Stimulated activated CD4-positive, alpha-beta T cell treated with anti-CD3 and anti-CD28 coated beads, Interleukin-1b, Interleukin-23, amount 100 ng/mL, for 1 hour (primary cell): ENCODE measurements at regions not wholly inside any gene's neighbourhood (a gene's known extent, or its start where the extent isn't known, plus 50 kb on each side); places are given as distances from the start of the nearest gene placed in this dataset.

Experiments
- DNase-seq, 2 donors: peaks; one replicate each; pipeline ENCODE4 v3.0.0-alpha.2; 2020; ENCODE audit warnings: low read depth in 2 of 2

DNA sequence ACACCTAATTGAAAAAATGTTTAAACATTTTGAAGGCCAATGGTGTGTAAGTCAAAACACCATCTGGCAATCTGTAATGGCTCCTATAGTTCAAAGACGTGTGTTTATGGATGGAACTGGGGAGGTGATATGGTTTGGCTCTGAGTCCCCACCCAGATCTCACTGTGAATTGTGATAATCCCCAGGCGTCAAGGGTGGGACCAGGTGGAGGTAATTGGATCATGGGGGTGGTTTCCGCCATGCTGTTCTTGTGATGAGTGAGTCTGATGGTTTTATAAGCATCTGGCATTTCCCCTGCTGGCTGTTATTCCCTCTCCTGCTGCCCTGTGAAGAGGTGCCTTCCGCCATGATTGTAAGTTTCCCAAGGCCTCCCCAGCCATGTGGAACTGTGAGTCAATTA, 52.2 kb downstream of the ADRA2C start:
- DNase-seq, result no peak

- no peak for DNase-seq
These were observed 53.2 kb downstream of the ADRA2C start for GRCh38 chr4:3819210-3819919.

- DNase-seq, result no peak
These were observed 54.0 kb downstream of the ADRA2C start for GRCh38 chr4:3820016-3820805.

GRCh38 chr4:3820806-3821579, 54.8 kb downstream of the ADRA2C start:
- no peak for DNase-seq

DNA sequence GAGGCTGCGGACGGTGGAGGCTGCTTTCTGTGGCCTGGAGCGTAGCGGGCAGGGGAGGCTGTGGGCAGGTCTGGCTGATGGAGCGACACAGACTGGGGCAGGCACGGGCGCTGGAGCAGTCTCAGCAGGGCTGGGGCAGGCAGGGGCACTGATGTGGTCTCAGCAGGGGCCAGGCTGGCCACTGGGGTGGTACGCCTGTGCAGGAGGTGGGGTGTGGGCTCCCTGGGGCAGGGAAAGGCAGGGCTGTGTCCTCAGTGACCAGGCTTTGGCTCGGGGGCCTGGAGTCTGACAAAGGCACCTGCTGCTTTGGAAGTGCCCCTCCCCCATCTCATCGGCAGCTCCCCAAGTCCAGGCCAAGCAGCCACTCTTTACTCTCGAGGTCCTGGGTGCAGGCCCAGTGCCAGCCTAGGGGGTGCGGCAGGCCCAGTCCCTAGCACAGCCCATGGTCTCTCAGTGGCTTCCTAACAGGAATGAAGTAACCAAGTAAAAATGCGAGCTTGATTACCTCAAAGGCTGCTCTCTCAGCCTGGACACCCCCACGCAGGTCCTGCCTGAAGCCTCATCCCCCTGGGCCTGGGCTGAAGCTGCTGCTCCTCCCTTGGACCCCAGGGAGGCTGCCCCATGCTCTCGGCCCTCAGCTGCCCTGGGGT, 55.5 kb downstream of the ADRA2C start:
- DNase-seq, result no peak

GRCh38 chr4:3822230-3822947, 56.2 kb downstream of the ADRA2C start:
- DNase-seq, result no peak

GRCh38 chr4:3823496-3824341, 57.5 kb downstream of the ADRA2C start:
- no peak for DNase-seq

DNA sequence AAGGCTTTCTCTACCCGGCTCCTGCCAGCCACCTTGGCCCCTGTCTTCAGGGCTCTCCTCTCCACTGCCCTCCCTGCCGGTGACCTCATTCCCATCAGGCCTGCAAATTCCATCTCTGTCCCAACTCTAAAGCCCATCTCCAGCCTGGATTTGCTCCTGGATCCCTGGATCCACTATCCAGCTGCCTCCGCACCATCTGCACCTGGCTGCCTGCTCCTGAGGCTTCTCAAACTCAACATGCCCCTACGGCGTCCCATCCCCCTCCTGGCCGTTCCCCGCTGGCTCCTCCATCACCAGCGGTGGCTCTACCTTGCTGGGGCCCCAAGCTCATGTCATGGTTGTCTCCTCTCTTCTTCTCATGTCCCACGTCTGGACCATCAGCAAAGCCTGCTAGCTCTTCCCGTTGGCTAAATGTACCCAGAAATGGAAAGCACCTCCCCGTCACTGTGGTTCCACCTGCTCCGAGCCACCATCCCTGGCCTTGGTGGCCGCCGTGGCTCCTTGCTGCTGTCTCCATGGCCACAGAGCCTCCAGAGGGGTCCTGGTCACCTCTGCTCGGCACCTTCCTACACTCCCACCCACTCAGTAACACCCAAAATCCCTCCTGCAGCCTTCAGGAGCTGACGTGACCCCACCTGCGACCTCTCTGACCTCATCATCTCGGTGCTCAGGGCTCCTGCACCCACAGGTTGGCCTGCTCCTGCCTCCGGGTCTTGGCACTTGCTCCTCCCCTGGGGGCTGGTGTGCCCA, 58.5 kb downstream of the ADRA2C start:
- DNase-seq, result no peak

DNA sequence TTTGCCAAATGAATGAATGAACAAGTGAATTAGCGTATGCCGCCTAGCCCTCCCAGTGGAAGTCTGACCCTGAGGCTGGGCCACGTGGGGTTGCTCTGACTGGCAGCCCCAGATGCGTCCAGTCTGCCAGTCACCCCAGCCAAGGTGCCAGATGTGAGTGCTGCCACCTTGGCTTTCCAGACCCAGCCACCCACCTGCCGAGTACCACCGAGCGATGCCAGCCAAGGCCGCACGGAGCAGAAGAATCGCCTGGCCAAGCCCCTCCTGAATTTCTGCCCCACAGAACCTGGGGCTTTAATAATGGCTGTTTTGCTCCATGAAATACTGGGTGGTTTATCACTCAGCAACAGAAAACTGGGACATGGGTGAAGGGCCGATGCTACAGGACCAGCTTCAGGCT, 59.3 kb downstream of the ADRA2C start:
- DNase-seq, result no peak

DNA sequence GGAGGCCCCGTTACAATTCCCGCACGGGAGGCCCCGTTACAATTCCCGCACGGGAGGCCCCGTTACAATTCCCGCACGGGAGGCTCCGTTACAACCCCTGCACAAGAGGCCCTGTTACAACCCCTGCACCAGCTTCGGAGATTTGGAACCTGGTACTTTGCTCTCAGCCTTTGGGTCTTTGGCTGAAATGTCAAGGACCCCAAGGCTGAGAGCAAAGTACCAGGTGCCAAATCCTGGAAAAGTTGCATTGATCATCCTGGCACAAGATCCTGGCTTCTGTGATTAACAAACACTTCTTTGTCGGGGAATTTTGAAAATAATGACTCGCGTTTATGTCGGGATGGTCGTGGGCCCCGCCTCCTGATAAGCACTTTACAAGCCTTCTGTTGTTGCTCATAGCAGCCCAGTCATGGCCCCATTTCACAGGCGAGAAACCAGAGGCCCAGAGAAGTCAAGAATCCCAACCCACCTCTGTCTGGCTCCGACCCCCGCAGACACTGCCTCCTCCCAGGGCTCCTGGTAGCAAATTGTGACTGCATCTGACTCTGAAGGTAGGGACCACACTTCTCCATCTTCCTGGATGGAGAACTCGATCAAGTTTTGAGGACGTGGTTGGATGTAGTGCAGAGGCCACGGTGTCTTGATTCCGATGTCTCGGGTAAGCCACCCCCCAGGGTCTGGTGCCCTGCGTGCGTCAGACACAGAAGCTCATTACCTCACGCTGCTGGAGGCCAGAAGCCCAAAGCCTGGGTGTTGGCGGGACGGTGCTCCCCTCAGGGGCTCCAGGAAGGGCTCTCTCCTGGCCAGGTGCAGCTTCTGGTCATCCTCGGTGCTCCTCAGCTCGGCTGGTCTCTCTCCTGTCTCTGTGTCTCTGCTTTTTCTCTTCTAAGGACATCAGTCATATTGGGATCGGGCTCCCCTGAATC, 60.3 kb downstream of the ADRA2C start:
- no peak for DNase-seq

DNA sequence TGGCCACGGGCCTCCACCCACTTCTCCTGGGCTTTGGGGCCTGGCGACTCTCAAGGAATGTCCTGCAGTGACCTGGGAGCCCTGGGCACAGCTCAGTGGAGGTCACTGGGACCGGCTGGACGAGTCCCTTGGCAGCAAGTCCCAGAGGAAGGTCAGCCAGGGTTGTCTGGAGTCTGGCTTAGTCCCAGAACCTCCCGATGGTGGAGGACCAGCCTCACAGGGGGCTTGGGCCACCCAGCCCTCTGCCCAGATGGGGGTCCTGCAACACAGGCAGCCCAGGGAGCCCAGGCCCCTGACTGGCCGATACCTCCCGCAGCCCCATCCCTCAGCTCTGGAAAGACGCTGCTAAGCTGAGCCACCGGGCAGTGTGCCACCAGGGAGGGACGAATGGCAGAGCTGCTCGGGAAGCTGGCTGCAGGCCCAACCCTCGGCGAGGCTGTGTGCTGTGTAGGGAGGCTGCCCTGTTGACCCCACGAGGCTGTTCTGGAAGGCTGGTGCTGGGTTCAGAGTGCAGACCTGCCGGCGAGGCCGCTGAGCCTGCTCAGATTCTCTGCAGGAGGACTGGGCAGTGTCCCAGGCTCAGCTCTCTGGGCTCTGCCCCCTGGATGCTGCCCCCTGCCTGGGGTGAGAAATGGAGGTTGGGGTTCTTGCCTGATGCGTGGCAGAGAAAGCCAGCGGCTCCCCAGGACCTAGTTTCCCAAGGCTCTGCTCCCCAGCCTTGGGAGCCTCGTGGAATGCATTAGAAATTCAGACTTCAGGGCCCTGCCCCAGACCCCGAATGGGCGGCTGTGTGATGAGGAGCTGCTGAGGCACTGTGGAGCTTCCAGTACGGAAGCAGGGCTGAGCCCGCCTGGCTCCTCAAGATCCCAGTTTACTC, 61.7 kb downstream of the ADRA2C start:
- no peak for DNase-seq

- no peak for DNase-seq
These were observed 62.4 kb downstream of the ADRA2C start for GRCh38 chr4:3828546-3828945.

GRCh38 chr4:3829211-3829955, 63.2 kb downstream of the ADRA2C start:
- DNase-seq, result no peak

DNA sequence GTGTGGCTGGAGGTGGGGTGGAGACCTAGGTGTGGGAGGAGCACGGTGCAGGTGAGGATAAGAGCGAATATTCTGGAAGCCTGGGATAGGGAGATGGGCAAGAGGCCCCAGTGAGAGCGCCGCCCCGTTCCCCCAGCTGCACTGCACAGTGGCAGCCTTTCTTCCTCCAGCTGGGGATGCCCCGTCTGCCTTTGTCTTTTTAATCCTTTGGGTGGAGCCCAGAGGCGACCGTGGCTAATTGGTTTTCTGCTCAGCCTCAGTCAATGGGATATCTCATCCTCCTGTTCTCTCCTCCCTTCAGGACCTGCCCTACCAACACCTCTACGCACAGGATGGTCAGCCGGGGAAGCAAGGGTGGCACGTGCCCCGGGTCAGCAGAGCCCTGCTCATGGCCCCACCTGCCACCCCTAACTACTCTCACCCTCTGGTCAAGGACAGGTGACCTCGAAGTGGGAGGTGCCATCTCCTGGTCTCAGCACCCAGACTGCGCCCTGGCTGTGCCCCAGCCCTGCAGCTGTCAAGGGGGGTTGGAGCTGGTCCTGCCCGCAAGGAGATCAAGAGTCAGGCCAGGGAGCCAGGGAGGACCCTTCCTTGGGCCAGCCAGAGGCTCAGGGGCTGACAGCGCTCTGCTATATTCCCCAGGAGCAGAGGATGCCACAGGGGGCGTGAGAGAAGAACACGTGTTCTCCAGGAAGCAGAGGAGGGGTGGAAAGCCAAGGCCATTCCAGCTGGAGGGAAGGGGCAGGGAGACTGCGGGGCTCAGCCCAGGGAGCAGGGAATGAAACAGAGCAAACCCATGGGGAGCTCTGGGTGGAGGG, 64.0 kb downstream of the ADRA2C start:
- DNase-seq, result no peak

GRCh38 chr4:3830774-3831528, 64.8 kb downstream of the ADRA2C start:
- no peak for DNase-seq
